GM12801 (cell line): ENCODE measurements at regions not wholly inside any gene's neighbourhood (a gene's known extent, or its start where the extent isn't known, plus 50 kb on each side); places are given as distances from the start of the nearest gene placed in this dataset.

Experiments
- CTCF ChIP-seq: IDR thresholded peaks from one replicate; pipeline ENCODE4 v1.5.1; 2011; ENCODE audit warnings: control low read depth; ENCODE audit not compliant: insufficient read length; ENCODE audit errors: extremely low read depth

DNA sequence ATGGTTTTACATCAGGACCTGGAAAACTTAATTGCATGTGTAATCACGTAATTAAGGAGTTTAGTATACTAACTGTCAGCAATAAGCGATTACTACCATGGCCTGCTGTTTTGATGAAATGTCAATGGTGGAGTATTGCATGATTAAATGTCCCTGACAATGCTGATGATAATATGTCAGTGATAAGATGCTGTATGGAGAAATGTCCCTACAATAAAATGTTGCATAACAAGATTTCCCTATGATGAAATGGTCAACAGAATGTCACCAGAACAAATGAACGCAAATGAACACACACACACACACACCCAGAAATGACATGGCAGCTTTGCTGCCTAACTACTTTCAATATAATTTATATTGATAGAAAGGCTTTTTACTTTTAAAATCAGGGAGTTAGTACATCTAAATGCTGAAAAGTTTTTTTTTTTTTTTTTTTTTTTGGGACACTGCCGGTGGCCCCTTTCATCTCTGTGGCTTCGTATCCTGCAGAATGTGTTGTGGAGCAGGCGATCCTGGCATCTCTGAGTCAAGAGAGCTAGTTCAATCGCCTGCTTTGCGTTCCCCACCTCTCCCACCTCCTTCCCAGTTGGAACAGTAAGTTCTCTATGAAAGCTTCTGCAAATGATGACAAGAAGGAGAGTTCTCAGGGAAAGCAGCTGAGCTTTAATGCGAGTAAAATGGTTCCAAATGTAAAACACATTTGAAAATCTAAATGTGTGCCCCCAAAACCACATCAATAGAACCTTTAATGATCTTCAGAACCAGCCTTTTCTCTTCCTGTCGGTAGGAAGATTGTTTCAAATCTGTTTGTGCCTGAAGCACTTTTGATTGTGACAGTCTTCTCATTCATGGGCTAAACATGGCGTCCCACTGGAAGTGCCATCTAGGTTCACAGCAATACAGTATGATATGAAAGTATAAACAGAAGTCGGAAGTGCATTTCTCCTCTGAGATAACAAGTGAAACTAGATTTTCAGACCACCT lies 170.1 kb upstream of the GBE1 start:
- TF ChIP-seq CTCF, result no peak

GRCh38 chr3:81929697-81930096 lies 168.3 kb upstream of the GBE1 start:
- TF ChIP-seq CTCF, result no peak

DNA sequence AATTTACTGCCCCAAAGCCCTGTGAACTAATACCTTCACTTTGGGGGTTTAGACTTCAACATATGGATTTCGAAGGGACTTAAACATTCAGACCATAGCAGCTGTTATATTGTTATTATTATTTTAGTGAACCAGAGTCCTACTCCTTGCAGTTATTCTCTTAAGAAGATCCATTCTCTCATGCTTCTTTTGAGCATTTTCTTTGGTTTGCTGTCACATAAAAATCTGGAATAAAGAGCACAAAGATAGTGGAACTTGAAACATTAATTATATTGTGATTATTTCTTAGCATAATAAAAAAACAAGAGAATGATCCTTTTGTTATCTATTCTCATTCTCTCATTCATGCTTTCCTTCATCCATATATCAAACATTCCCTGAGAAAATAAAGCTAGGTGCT lies 166.4 kb upstream of the GBE1 start:
- TF ChIP-seq CTCF, result no peak

DNA sequence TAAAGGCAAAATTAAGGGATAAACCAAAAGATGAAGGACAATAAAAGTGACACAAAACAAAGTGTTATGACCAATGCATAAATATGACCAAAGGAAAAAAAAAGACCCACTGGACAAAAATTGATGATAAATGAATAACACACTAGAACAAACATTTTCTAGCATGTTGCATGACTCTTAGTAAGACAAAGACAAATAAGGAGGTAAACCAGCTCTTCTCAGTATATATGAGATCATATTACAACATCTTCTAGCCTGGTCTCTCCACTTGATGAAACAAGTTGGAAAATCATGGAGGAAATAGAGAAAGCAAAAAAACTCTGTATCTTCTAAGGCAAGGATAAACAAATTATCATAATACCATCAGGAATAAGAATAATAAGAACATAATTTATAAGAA lies 163.9 kb upstream of the GBE1 start:
- no peak for TF ChIP-seq CTCF

DNA sequence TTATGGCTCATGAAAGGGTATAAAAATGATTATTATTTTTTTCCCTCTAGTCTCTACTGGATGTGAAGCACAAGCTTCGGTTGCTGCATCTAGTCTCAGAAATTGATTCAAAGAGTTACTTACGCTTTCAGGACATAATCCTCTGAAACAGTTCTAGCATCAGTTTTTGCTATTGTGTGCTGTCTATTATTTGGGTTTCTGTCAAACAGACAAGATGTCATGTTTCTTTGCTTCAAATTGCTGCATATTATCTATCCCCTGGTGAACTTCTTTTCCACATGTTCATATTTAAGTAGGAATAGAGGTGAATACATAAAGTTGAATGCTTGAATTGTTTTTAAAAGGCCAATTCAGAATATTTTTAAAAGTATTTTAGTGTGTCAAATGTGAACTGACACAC lies 161.6 kb upstream of the GBE1 start:
- TF ChIP-seq CTCF, result no peak

- no peak for TF ChIP-seq CTCF
These were observed 161.0 kb upstream of the GBE1 start for GRCh38 chr3:81922404-81922803.

- TF ChIP-seq CTCF, result no peak
These were observed 159.4 kb upstream of the GBE1 start for GRCh38 chr3:81920816-81921215.
